Naive thymus-derived CD4-positive, alpha-beta T cell (primary cell): ENCODE measurements at regions not wholly inside any gene's neighbourhood (a gene's known extent, or its start where the extent isn't known, plus 50 kb on each side); places are given as distances from the start of the nearest gene placed in this dataset.

Experiments
- ATAC-seq: fragments of 150-1000 bp; cut with Tn5 transposase; 2 replicates; pipeline ENCODE4 v1.10.0; 2021; ENCODE audit warnings: mild to moderate bottlenecking, moderate library complexity
- CTCF ChIA-PET: fragments of 350-600 bp; sonication (Branson Sonifier 250); formaldehyde crosslinking; loops from one replicate; lab custom pipeline; 2021; ENCODE audit warnings: antibody characterized with exemption; lab: Charles Lee
- POLR2A ChIA-PET: fragments of 350-600 bp; sonication (Branson Sonifier 250); formaldehyde crosslinking; loops from one replicate; lab custom pipeline; 2021; ENCODE audit warnings: antibody characterized with exemption, inconsistent platforms; lab: Charles Lee
- DNase-seq, 9 donors: peaks; one replicate each; pipeline versions ENCODE4 v3.0.0 to v3.0.0-alpha.2; 2020 to 2022; ENCODE audit warnings: mixed read lengths in 1 of 9
- H3K27ac ChIP-seq: one replicate; pipeline ENCODE4 v1.7.0; 2013; ENCODE audit warnings: mild to moderate bottlenecking, low read depth, low read length, moderate library complexity
- H3K27me3 ChIP-seq, 2 donors: one replicate each; pipeline ENCODE4 v1.7.0; 2013; ENCODE audit warnings: low read length in 2 of 2, mild to moderate bottlenecking in 2 of 2, moderate library complexity in 2 of 2; ENCODE audit not compliant: control insufficient read depth in 2 of 2, insufficient read depth in 2 of 2
- H3K36me3 ChIP-seq, 3 experiments: 1 replicate in 2 of 3; 2 replicates in 1 of 3; pipeline ENCODE4 v1.7.0; 2013; ENCODE audit warnings: low read length in 3 of 3, mild to moderate bottlenecking in 3 of 3, moderate library complexity in 1 of 3; ENCODE audit not compliant: insufficient read depth in 3 of 3, control insufficient read depth in 2 of 3
- H3K4me1 ChIP-seq, 2 donors: one replicate each; pipeline ENCODE4 v1.7.0; 2013; ENCODE audit warnings: low read length in 2 of 2, mild to moderate bottlenecking in 2 of 2, moderate library complexity in 1 of 2; ENCODE audit not compliant: control insufficient read depth in 2 of 2, insufficient read depth in 2 of 2
- H3K4me3 ChIP-seq: 2 replicates; pipeline ENCODE4 v1.7.0; 2013; ENCODE audit warnings: mild to moderate bottlenecking, low read length
- H3K9me3 ChIP-seq, 3 experiments: 1 replicate in 2 of 3; 2 replicates in 1 of 3; pipeline ENCODE4 v1.7.0; 2013; ENCODE audit warnings: low read length in 3 of 3; ENCODE audit not compliant: control insufficient read depth in 2 of 3
- H3K27ac Mint-ChIP-seq, 9 donors: one replicate each; pipeline ENCODE4 v1.8.0; 2020 to 2022; ENCODE audit warnings: mixed read lengths in 9 of 9, mild to moderate bottlenecking in 8 of 9, moderate library complexity in 5 of 9, inconsistent platforms in 2 of 9
- H3K27me3 Mint-ChIP-seq, 5 donors: one replicate each; pipeline ENCODE4 v1.8.0; 2021 to 2022; ENCODE audit warnings: mixed read lengths in 5 of 5, mild to moderate bottlenecking in 1 of 5
- H3K36me3 Mint-ChIP-seq, 5 donors: one replicate each; pipeline ENCODE4 v1.8.0; 2020 to 2022; ENCODE audit warnings: mixed read lengths in 5 of 5, mild to moderate bottlenecking in 3 of 5, inconsistent platforms in 1 of 5
- H3K4me1 Mint-ChIP-seq, 7 donors: one replicate each; pipeline ENCODE4 v1.8.0; 2020 to 2022; ENCODE audit warnings: mixed read lengths in 7 of 7, mild to moderate bottlenecking in 3 of 7, inconsistent platforms in 1 of 7
- H3K4me3 Mint-ChIP-seq, 10 donors: one replicate each; pipeline ENCODE4 v1.8.0; 2020 to 2022; ENCODE audit warnings: mild to moderate bottlenecking in 10 of 10, mixed read lengths in 10 of 10, moderate library complexity in 6 of 10, inconsistent platforms in 2 of 10
- H3K9me3 Mint-ChIP-seq, 11 donors: one replicate each; pipeline ENCODE4 v1.8.0; 2020 to 2022; ENCODE audit warnings: mixed read lengths in 11 of 11, mild to moderate bottlenecking in 4 of 11, inconsistent platforms in 1 of 11, moderate library complexity in 1 of 11
- intact Hi-C, 2 donors: fragments of 100-400 bp; cut with micrococcal nuclease; formaldehyde crosslinking; loops; one replicate each; pipeline ENCODE4 v1.15.1; 2023

- no peaks in the 10 kb centered on the region for H3K4me1 ChIP-seq
- Mint-ChIP-seq H3K4me1 (no peaks in the 10 kb centered on the region), H3K27me3 (no peaks in the 10 kb centered on the region), H3K36me3 (no peaks in the 10 kb centered on the region), H3K27ac (no peak overlapping the region), H3K4me3 (no peak overlapping the region), H3K9me3 (peaks cover 0 to 2% (median 0%) of the 10 kb centered on the region in 11 donors)
- intact Hi-C loops, result no loop called here
- ATAC-seq, result no peak
- no peaks in the 10 kb centered on the region for H3K36me3 ChIP-seq
- H3K27me3 ChIP-seq, result no peaks in the 10 kb centered on the region
- H3K27ac ChIP-seq, result no peak overlapping the region
- CTCF ChIA-PET, result no interaction called here
- no peaks in the 10 kb centered on the region for H3K9me3 ChIP-seq
- no peak overlapping the region for H3K4me3 ChIP-seq
- DNase-seq, result no peak
- POLR2A ChIA-PET, result no interaction called here
Measured at GRCh38 chr12:24455811-24456210, 493.1 kb downstream of the BCAT1 start.

GRCh38 chr12:24447678-24448077 lies 498.2 kb upstream of the SOX5 start:
- no peak overlapping the region for H3K4me3 ChIP-seq
- H3K9me3 Mint-ChIP-seq, result peaks cover 0 to 2% (median 0%) of the 10 kb centered on the region in 11 donors
- H3K36me3 Mint-ChIP-seq, result no peaks in the 10 kb centered on the region
- no peaks in the 10 kb centered on the region for H3K9me3 ChIP-seq
- ChIA-PET CTCF (no interaction called here), POLR2A (no interaction called here)
- no peak overlapping the region for H3K4me3 Mint-ChIP-seq
- H3K36me3 ChIP-seq, result no peaks in the 10 kb centered on the region
- ATAC-seq (no peak), DNase-seq (no peak)
- H3K4me1 ChIP-seq, result no peaks in the 10 kb centered on the region
- H3K27ac Mint-ChIP-seq, result no peak overlapping the region
- intact Hi-C loops, result no loop called here
- H3K27ac ChIP-seq, result no peak overlapping the region
- H3K27me3 Mint-ChIP-seq, result no peaks in the 10 kb centered on the region
- H3K27me3 ChIP-seq, result no peaks in the 10 kb centered on the region
- H3K4me1 Mint-ChIP-seq, result no peaks in the 10 kb centered on the region

- H3K4me3 Mint-ChIP-seq, result no peak overlapping the region
- POLR2A ChIA-PET, result no interaction called here
- CTCF ChIA-PET, result no interaction called here
- no peak overlapping the region for H3K27ac ChIP-seq
- no peak overlapping the region for H3K27ac Mint-ChIP-seq
- no peaks in the 10 kb centered on the region for H3K27me3 Mint-ChIP-seq
- no peaks in the 10 kb centered on the region for H3K27me3 ChIP-seq
- H3K4me1 Mint-ChIP-seq, result no peaks in the 10 kb centered on the region
- no peaks in the 10 kb centered on the region for H3K9me3 ChIP-seq
- H3K4me3 ChIP-seq, result no peak overlapping the region
- intact Hi-C loops, result no loop called here
- DNase-seq (no peak), ATAC-seq (no peak)
- H3K9me3 Mint-ChIP-seq, result peaks cover 0 to 6% (median 0%) of the 10 kb centered on the region in 11 donors
- H3K36me3 ChIP-seq, result no peaks in the 10 kb centered on the region
- H3K4me1 ChIP-seq, result no peaks in the 10 kb centered on the region
- no peaks in the 10 kb centered on the region for H3K36me3 Mint-ChIP-seq
Measured at GRCh38 chr12:24446287-24446686, 496.8 kb upstream of the SOX5 start.

- Histone ChIP-seq H3K27me3 (no peaks in the 10 kb centered on the region), H3K9me3 (no peaks in the 10 kb centered on the region), H3K36me3 (no peaks in the 10 kb centered on the region), H3K4me1 (no peaks in the 10 kb centered on the region), H3K27ac (no peak overlapping the region), H3K4me3 (no peak overlapping the region)
- intact Hi-C loops, result no loop called here
- Mint-ChIP-seq H3K27ac (no peak overlapping the region), H3K36me3 (no peaks in the 10 kb centered on the region), H3K9me3 (peaks cover 0 to 10% (median 0%) of the 10 kb centered on the region in 11 donors), H3K27me3 (no peaks in the 10 kb centered on the region), H3K4me3 (no peak overlapping the region), H3K4me1 (no peaks in the 10 kb centered on the region)
- POLR2A ChIA-PET, result no interaction called here
- CTCF ChIA-PET, result no interaction called here
- no peak for ATAC-seq
- DNase-seq, result no peak
Measured at GRCh38 chr12:24444634-24445033, 495.2 kb upstream of the SOX5 start.

- Histone ChIP-seq H3K27me3 (no peaks in the 10 kb centered on the region), H3K27ac (no peak overlapping the region), H3K4me3 (no peak overlapping the region), H3K36me3 (no peaks in the 10 kb centered on the region), H3K9me3 (no peaks in the 10 kb centered on the region), H3K4me1 (no peaks in the 10 kb centered on the region)
- Mint-ChIP-seq H3K27ac (no peak overlapping the region), H3K36me3 (no peaks in the 10 kb centered on the region), H3K4me1 (no peaks in the 10 kb centered on the region), H3K9me3 (peaks cover 0 to 13% (median 0%) of the 10 kb centered on the region in 11 donors), H3K4me3 (no peak overlapping the region), H3K27me3 (no peaks in the 10 kb centered on the region)
- ATAC-seq (no peak), DNase-seq (no peak)
- intact Hi-C loops, result no loop called here
- CTCF ChIA-PET, result no interaction called here
- POLR2A ChIA-PET, result no interaction called here
Measured at GRCh38 chr12:24441458-24441857, 492.0 kb upstream of the SOX5 start.

GRCh38 chr12:24436667-24437066 lies 487.2 kb upstream of the SOX5 start:
- Histone ChIP-seq H3K36me3 (no peaks in the 10 kb centered on the region), H3K27me3 (no peaks in the 10 kb centered on the region), H3K4me1 (no peaks in the 10 kb centered on the region), H3K9me3 (no peaks in the 10 kb centered on the region), H3K4me3 (no peak overlapping the region), H3K27ac (no peak overlapping the region)
- ChIA-PET POLR2A (no interaction called here), CTCF (no interaction called here)
- intact Hi-C loops, result no loop called here
- H3K27me3 Mint-ChIP-seq, result no peaks in the 10 kb centered on the region
- H3K36me3 Mint-ChIP-seq, result no peaks in the 10 kb centered on the region
- ATAC-seq (no peak), DNase-seq (no peak)
- no peaks in the 10 kb centered on the region for H3K4me1 Mint-ChIP-seq
- no peak overlapping the region for H3K27ac Mint-ChIP-seq
- H3K9me3 Mint-ChIP-seq, result peaks cover 0 to 8% (median 0%) of the 10 kb centered on the region in 11 donors
- H3K4me3 Mint-ChIP-seq, result no peak overlapping the region

GRCh38 chr12:24431872-24432271 lies 482.4 kb upstream of the SOX5 start:
- ATAC-seq, result no peak
- POLR2A ChIA-PET, result no interaction called here

More at GRCh38 chr12:24431872-24432271, 482.4 kb upstream of the SOX5 start:
- Histone ChIP-seq H3K4me3 (no peak overlapping the region), H3K27ac (no peak overlapping the region), H3K9me3 (no peaks in the 10 kb centered on the region), H3K36me3 (no peaks in the 10 kb centered on the region), H3K27me3 (no peaks in the 10 kb centered on the region), H3K4me1 (no peaks in the 10 kb centered on the region)
- H3K9me3 Mint-ChIP-seq, result peaks cover 0 to 9% (median 0%) of the 10 kb centered on the region in 11 donors
- H3K27me3 Mint-ChIP-seq, result no peaks in the 10 kb centered on the region
- H3K4me3 Mint-ChIP-seq, result no peak overlapping the region
- CTCF ChIA-PET, result no interaction called here
- H3K4me1 Mint-ChIP-seq, result no peaks in the 10 kb centered on the region
- intact Hi-C loops, result no loop called here
- H3K27ac Mint-ChIP-seq, result no peak overlapping the region
- no peaks in the 10 kb centered on the region for H3K36me3 Mint-ChIP-seq
- DNase-seq, result no peak
